Embryonic facial prominence (tissue), 1 donor: ENCODE measurements at regions not wholly inside any gene's neighbourhood (a gene's known extent, or its start where the extent isn't known, plus 50 kb on each side); places are given as distances from the start of the nearest gene placed in this dataset.

Experiments
- DNase-seq: peaks from one replicate; pipeline ENCODE4 v3.0.0-alpha.2; 2016; ENCODE audit errors: extremely low spot score

DNA sequence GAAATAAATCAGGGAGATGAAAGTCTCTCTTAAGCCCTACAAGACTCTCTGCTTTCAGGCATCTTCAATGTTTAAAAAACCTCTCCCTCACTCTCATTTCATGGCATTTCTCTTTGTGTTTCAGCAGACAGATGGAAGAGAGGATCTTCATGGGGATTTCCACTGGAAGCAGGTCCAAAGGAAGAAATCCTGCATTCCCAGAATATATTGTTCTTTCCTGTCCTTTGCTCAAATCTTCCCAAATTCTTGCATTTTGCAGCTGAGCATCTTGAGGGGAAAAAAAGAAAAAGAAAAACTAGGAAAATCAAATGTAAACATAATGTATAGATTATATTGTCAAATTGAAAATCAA is 382.2 kb downstream of the ENC1 start:
- no peak for DNase-seq

DNA sequence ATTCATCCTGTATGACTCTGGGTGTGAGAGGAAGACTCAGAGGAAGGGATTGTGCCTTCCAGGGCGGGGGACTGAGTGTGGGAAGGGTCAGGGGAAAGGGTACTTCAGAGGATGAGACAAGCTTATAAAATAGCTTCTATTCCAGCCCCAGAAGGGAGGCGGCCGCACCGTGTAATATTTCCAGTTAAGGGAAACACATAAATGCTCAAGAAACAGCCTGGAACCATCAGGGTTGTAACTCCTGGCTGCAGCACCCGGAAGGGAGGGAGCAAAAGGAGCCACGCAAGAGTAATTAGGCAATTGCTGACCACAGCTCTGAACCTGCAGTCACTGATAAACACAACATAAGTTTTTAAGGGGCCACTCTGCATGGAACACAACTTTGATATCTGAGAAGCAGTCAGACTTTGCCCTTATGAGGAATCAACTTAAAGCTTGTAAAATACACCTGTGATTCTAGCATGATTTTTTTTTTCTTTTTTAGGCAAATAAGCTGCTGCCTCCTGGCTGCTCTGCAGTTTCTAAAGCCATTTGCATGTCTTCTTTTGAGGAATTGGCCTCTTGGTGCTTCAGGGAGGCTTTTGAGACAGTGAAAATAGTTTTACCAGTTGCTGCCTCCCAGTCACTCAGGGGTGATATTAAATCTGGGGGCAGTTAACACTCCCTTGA is 382.7 kb downstream of the ENC1 start:
- no peak for DNase-seq

DNA sequence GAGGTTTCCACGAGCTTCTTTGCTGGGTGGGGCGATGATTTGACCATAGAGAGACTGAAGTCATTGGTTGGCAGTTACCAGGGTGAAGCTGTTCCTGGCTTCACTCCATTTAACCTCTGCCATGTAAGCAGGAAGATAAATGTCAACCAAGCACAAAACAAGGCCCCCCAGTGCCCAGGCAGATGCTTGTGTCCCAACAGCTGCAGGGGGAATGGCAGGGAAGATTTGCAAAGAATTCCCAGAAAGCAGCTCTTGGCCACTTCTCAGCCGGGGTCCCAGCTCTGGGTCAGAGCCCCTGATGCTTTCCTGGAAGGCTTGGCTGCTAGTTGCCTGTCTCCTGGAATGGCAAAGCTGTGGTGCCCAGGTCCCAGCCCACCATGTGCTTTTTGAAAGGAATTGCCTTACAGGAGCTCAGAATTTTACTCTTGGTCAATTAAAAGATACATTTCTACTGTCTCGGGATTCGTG is 383.4 kb downstream of the ENC1 start:
- DNase-seq, result no peak

DNA sequence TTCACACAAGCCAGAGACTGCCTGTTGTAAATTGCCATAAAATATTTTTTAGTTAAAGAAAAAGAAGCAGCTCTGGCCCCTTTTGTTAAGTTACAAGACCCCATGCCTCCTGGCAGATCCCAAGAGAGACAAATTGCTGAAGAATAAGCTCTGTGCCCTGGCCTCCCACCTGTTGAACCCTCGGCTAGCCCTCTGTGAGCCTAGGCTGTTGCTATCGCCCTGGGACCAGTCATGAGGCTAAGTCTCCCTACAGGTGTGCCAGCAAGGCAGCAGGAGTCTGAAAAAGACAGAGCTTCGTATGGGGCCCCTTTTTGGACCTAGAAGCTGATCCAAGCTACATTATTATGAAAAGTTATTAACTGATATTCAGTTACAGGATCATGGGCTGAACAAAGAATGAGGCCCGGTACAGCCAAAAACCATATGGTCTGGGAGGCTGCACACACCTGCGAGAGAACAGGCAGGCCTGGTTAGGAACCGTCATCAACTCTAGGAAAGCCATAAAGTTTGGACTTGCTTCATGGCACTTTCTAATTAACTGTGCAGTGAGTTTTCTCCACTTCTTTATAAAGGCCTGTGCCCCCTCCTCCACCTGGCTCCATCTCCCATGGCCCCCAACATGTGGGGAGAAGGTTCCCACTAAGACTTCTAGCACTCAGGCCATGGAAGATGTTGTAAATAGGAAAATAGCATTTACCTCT is 384.7 kb downstream of the ENC1 start:
- no peak for DNase-seq

DNA sequence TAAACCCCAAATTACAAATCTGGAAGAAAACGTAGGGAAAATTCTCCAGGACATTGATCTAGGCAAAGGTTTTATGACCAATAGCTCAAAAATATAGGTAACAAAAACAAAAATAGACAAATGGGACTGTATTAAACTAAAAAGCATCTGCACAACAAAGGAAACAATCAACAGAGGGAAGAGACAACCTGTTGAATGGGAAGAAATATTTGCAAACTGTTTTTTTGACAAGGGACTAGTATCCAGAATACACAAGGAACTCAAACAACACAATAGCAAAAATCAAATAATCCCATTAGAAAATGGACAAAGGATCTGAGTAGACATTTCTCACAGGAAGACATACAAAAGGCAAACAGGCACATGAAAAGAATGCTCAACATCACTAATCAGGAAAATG is 386.3 kb downstream of the ENC1 start:
- DNase-seq, result no peak

DNA sequence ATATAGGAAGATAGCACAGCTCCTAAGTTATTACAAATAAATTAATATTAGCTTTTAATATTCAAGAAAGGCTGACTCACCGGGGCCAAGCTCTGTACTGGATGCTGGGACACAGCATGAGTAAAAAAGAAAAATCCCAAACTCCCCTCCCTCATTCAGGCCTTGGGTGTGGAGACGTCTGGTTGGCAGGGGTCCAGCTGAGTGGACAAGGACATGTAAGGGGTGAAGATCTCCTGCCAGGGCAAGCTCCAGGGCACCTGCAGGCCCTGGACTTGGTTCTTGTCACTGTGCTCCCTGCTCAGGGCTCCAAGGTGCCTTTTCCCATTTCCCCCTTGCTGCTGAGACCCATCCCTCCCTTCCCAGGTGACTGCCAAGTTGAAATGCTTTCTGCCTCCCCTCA is 388.5 kb downstream of the ENC1 start:
- DNase-seq, result no peak

DNA sequence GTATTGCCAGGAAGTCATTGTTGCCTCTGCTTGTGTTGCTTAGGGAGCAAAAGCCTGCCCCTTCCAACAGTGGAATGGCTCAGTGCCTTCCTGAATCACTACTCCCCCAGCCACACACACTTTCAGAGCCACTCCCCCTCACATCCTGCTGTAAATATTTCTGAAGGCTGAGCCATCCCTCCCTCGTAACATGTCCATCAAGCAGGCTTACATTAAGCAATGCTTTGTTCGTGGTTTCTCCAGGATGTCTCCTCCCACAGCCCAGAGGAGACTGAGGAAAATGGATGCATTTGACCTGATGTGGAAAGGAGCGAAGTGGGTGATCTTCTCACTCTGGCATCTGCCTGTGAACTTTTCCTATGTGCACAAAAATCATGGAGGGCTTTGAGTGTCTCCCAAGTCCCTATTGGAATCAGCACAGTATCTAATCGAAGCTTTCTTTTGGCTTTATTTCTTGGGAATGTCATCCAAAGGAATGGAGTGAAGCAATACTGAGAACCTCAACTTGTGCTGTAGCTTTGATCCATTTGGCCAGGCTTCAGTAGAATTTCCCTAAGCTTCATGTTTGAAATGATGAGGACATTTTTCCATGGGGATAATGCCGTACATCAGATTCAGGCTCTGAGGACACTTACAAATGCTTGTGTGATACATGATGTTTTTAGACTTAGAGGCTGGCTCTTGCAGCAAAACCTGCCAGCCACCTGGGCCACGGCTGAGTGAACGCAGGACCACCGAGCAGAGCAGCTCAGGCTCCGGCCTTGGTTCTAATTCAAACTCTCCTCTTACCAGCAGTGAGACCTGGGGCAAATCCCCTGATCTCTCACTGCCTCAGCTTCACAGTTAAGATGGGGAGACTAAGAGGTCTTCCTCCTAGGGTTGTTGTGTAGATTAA is 389.1 kb downstream of the ENC1 start:
- DNase-seq, result no peak

DNA sequence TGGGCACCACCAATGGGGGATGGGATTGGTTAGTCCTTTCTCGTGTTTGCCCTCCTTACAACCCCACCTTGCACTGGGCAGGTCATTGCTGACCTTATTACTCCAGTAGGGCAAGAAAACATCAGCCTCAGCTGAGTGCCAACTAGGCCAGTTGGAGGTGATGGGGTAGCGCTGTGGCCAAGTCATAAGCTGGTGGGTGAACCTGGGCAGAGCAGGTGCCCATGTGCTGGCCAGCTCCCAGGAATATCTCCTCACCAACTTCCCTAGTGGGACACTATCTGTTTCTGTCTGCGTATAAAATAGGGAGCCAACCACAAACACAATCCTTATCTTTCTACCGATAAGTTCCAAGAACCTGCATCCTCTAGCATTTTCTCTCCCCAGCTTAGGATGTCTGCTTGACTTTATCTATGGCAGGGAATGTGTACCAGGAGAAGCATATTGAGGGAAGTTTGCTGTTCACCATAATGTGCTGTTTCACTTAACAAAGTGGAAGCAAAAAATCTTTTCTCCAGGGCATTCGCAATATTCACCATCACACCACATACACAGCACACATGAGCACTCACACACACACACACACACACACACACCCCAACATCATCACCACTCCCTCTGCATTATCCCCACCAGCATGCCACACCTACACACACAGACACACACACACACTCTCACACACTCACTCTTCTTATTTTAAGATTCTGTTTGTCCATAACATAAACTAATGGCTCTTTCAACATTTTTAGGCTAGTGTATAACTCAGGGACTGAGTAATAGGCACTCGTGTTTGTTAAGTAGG is 390.0 kb downstream of the ENC1 start:
- DNase-seq, result no peak

DNA sequence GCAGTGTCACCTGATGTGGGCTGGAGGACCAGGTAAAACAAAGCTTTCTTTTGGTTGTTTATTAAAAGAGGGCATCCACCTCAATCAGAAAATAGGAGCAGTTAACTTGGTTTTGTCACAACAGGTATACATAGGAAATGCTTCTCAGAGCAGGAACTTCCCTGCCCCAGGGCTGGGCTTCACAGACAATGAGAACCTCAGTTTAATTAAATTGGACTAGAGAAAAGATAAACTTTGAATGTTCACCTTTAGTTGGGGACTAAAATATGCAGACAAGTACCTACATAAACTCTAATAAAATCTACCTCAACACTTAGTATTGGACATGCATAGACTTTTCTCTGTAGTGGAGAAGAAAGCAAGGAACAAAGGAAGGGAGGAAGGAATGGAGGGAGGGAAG is 392.0 kb downstream of the ENC1 start:
- DNase-seq, result no peak

DNA sequence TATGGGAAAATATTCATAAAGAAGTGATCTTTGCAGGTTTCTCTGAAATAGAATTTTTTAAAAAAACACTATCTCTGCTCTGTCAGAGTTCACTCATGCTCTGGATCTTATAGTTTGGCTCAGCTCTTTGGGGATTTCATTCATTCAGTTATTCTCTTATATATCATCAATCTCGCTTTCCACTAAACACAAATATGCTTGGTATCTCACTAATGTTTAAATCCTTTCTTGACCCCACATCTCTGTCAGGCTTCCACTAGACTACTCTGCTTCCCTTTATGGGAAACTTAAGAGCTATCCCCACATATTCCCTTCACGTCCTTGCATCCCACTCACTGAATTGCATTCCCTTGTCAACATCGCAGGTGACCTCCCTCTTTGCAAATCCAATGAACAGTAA is 396.1 kb downstream of the ENC1 start:
- DNase-seq, result no peak

DNA sequence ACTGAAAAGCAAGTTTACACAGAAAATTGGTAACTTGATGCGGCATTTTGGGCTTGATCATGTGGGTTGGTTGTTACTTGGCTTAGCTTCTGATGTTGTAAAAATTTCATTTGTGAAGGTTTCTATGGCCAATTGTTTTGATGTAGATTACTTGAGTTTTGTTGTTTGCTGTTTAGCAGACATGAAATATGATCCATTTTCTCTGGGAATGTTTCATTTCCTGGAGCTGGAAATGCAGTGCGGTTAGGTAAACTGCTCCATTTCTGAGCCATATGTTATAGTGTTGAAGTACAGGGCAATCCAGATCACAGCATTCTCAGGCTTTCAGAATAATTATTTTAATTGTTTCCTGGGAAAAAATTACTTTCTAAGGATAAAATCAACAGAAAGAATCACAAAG is 396.9 kb downstream of the ENC1 start:
- DNase-seq, result no peak

DNA sequence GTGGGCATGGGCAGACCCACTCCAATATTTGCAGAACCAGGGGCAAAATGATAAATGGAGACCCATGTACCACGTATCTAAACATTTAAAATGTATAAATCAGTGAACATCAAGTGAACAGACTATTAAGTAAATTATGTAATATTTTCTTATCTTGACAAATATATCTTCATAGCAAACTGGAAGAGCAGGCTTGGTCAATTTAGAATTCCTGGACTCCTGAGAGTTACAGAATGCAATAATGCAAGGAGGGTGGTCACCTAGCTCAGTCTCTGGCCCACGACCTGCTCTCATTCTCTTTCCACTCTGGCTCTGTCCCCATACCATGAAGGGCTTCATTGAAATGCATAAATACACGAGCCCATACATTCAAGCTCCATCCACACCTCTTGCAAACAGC is 398.0 kb downstream of the ENC1 start:
- no peak for DNase-seq

DNA sequence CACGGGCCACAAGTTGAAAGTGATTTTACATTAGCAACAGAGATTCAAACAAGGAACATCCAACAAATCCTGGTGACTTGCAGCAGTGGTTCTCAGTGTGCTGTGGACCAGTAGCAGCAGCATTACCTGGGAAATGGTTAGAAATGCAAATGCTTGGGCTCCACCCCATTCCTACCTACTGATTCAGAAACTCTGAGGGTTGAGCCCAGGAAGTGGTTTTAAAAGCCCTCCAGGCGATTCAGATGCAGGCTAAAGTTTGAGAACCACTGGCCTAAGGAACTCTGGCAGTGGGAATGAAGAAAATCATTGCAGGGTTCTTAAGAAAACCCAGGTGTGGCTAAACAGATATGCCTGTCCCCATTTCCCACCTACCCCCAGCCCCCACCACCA is 398.8 kb downstream of the ENC1 start:
- DNase-seq, result no peak

DNA sequence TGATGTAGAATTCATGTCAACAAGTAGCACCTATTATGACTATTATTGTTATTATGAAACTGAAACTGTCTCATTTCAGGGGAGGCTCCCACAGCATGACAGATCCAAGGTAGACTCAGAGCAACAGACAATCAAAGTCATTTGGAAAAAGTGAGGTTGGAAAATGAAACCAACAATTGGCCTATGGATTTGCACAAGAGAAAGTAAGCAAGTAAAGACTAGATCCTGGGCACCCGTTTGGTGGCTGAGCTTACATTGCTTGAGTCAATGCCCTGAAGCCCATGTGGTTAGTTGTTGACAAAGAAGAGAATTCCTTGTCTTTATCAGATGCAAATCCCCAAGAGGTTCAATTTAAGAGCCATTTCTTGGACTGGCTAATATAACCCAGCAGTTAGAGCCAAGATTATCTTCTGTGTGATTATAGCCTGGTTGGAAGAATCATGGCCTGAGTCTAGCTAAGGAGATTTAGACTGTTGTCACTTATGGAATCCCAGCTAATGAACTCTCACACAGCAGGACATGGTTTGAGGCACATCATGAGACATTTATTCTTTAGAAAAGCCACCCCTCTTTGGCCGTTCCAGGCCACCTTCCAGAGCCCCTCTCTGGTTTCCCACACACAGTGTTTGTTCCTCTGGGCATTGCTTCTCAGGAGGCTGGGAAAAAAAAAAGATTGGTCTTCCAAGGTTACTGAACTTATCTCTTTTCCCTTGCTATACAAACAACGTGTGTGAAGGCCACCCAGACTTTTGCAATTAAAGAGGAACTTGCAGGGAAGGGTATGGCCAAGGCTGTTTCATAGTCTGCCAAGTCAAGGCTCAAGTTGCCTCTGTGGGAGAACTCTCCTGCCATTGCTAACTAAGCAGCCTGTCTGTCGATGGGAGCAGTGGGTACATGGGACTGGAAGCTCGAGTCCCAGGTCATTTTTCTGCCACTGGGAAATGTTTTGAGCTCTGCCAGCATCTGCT is 399.5 kb downstream of the ENC1 start:
- no peak for DNase-seq

DNA sequence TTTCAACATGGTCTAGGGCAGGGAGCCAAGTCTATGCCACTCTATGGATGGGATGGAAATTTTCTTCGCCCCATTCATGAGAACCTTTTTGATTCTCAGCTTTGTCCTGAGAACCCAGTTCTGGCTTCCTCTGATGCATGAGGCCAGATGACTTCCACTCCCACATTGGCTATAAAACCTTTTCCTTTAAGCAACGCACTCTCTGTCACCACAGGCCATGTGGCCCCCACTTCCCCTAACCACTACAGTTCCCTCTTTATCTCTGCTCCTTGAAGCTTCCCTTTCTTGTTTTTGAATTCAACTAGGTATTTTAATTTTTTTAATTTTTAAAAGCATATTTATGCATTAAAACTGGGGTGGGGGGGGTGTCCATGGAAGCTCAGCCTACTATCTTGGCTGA is 401.3 kb downstream of the ENC1 start:
- DNase-seq, result no peak

DNA sequence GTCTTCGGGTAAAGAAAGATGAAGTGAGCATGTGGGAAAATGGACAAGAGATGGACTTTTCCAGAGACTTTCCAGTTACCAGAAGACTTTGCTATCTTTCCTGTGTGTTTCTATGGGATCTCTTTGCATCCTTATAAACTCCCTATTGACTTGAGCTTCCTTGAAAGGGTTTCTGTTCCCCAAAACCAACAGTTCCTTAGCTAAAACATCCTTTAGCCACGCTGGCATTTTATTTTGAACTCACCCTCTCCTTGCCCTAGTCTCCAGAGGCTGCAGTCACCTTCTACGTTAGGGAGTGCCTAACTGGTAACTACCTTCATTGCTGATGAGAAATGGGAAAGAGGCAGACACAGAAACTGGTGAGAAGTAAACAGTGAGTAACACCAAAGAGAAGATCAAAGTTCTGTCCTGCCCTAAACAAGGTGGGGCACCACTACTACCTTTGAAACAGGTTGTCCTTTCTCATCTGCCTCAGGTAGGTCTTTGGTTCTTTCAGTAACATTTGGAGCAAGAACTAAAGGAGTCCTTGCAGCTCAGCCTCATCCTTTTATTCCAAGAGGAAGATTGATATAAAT is 402.9 kb downstream of the ENC1 start:
- DNase-seq, result no peak

DNA sequence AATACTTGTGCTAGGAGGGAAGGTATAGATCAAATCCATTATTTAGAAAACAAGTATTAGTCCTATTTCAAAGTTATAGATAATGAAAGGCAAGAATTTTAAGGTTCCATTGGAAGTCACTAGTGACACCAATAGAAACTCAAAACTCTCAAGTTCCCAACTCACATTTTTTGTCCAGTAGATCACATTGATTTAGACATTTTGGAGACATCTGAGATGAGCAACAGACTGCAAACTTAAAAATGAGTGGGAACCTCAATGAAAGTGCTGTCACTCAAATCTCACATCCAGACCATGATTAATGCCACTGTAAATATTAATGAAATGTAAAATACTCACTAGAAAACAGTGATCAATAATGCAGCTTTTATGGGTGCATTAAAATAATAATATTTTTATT is 405.0 kb downstream of the ENC1 start:
- DNase-seq, result no peak

DNA sequence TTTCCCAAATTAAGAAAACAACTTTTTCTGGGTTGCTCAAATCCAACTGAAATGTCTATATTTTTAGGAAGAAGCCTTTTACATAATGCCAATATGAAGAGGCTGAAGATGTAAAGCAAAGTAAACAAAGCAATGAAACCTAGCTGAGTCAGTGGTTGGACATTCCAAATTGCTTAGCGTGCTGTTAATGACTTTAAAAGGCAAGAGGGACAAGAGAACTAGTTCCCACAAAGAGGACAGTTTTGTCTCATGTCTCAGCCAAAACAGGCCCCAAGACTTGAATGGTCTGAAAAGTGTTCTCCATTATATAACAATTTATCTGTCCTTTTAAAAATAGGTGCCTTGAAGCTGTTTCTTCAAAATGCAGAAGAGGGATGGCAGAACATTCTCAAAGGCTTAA is 407.0 kb downstream of the ENC1 start:
- DNase-seq, result no peak

DNA sequence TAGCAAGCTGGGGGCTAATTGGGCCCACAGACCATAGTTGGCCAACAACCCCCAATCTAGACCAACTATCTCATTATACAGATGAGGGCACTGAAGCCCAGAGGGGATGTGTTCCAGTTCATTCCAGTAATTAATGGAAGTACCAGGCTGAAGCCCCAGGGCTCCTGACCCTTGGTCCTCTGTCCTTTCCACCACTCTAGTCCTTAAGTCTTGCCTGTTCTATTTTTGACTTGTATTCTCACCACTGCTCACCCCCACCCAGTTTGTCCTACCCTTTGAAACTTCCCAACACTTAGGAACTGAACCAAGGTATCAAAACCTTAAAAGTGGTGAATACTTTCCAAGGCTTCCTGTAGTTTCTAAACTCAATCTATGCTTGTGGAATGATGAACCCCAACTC is 407.4 kb downstream of the ENC1 start:
- DNase-seq, result no peak

DNA sequence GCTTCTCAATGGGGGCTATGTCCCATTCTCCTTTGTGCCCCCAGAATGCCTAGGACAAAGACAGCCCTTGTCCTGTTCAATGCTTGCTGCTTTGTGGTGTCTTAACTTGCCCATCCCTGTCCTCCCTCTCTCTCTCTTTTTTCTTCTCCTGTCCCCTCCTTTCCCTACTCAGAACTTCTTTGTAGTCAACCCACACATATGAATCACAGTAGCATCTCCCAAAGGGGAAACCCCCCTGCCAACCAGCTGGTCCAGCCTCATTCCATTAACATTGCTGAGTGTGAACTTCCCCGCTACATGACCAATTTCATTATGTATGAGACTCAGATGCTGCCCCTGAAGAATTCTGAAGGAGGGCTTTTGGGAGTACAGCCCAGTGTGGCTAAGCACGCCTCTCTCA is 408.3 kb downstream of the ENC1 start:
- DNase-seq, result no peak
